ENCODE measurements at regions not wholly inside any gene's neighbourhood (a gene's known extent, or its start where the extent isn't known, plus 50 kb on each side); places are given as distances from the start of the nearest gene placed in this dataset.

- Mint-ChIP-seq H3K9me3 (ENCODE audit: unreplicated experiment) (no peaks in the 10 kb centered on the region), H3K27me3 (ENCODE audit: unreplicated experiment) (no peaks in the 10 kb centered on the region), H3K4me3 (ENCODE audit: unreplicated experiment) (no peak overlapping the region), H3K4me1 (ENCODE audit: unreplicated experiment) (no peaks in the 10 kb centered on the region), H3K36me3 (ENCODE audit: low read depth, unreplicated experiment) (no peaks in the 10 kb centered on the region), H3K27ac (ENCODE audit: unreplicated experiment) (no peak overlapping the region)
- no peak for TF ChIP-seq CTCF (IDR thresholded peaks at IDR 0.05; ENCODE audit: unreplicated experiment)
- no peak for DNase-seq (ENCODE audit: low spot score)
Measured at GRCh38 chr11:109806205-109806604, 287.0 kb upstream of the ZC3H12C start.

DNA sequence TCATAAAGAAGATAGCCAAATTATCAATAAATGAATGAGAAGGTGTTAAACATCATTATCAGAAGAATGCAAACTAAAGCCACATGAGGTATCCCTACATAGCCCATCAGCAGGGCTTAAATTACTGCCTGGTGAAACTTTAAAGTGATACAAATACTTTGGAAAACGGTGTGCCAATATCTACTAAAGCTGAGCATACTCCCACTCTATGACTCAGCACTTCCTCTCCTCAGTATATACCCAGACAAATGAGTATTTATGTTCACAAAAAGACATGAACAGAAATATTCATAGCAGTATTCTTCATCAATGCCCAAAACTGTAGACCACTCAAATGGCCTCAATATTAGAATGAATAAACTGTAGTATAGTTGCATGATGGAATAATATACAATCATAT, 284.6 kb upstream of the ZC3H12C start:
- TF ChIP-seq CTCF (IDR thresholded peaks at IDR 0.05; ENCODE audit: unreplicated experiment), result no peak
- no peaks in the 10 kb centered on the region for H3K4me1 Mint-ChIP-seq (ENCODE audit: unreplicated experiment)
- no peak for DNase-seq (ENCODE audit: low spot score)
- H3K27ac Mint-ChIP-seq (ENCODE audit: unreplicated experiment), result no peak overlapping the region
- H3K36me3 Mint-ChIP-seq (ENCODE audit: low read depth, unreplicated experiment), result no peaks in the 10 kb centered on the region
- no peaks in the 10 kb centered on the region for H3K9me3 Mint-ChIP-seq (ENCODE audit: unreplicated experiment)
- no peaks in the 10 kb centered on the region for H3K27me3 Mint-ChIP-seq (ENCODE audit: unreplicated experiment)
- H3K4me3 Mint-ChIP-seq (ENCODE audit: unreplicated experiment), result no peak overlapping the region

DNA sequence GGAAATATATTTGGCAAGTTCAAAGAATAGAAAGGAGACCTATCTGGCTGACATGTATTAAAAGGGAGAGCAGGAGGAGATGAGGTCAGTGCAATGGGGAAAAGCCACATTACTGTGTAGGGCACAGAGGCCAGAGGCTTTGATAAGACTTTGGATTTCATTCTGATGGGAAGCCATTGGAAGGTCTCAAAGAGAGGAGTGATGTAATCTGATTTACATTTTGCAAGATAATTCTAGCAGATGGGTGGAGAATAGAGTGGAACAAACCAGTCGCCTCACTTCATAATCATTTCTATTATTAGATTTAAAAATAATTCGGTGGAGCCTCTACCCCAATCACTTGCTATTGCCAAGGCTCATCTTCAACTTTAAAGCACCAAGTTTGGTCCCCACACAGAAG, 278.4 kb upstream of the ZC3H12C start:
- no peak for TF ChIP-seq CTCF (IDR thresholded peaks at IDR 0.05; ENCODE audit: unreplicated experiment)
- no peak for DNase-seq (ENCODE audit: low spot score)
- Mint-ChIP-seq H3K36me3 (ENCODE audit: low read depth, unreplicated experiment) (no peaks in the 10 kb centered on the region), H3K4me1 (ENCODE audit: unreplicated experiment) (peaks cover 5% of the 10 kb centered on the region), H3K4me3 (ENCODE audit: unreplicated experiment) (no peak overlapping the region), H3K27ac (ENCODE audit: unreplicated experiment) (no peak overlapping the region), H3K9me3 (ENCODE audit: unreplicated experiment) (no peaks in the 10 kb centered on the region), H3K27me3 (ENCODE audit: unreplicated experiment) (no peaks in the 10 kb centered on the region)

- Mint-ChIP-seq H3K36me3 (ENCODE audit: low read depth, unreplicated experiment) (no peaks in the 10 kb centered on the region), H3K9me3 (ENCODE audit: unreplicated experiment) (no peaks in the 10 kb centered on the region), H3K27me3 (ENCODE audit: unreplicated experiment) (no peaks in the 10 kb centered on the region), H3K4me3 (ENCODE audit: unreplicated experiment) (no peak overlapping the region), H3K27ac (ENCODE audit: unreplicated experiment) (no peak overlapping the region), H3K4me1 (ENCODE audit: unreplicated experiment) (peaks cover 5% of the 10 kb centered on the region)
- no peak for DNase-seq (ENCODE audit: low spot score)
- TF ChIP-seq CTCF (IDR thresholded peaks at IDR 0.05; ENCODE audit: unreplicated experiment), result no peak
Measured at GRCh38 chr11:109815500-109816150, 277.6 kb upstream of the ZC3H12C start.

GRCh38 chr11:109818290-109818689, 274.9 kb upstream of the ZC3H12C start:
- no peak for DNase-seq (ENCODE audit: low spot score)
- Mint-ChIP-seq H3K27ac (ENCODE audit: unreplicated experiment) (no peak overlapping the region), H3K9me3 (ENCODE audit: unreplicated experiment) (no peaks in the 10 kb centered on the region), H3K4me3 (ENCODE audit: unreplicated experiment) (no peak overlapping the region), H3K27me3 (ENCODE audit: unreplicated experiment) (no peaks in the 10 kb centered on the region), H3K36me3 (ENCODE audit: low read depth, unreplicated experiment) (no peaks in the 10 kb centered on the region), H3K4me1 (ENCODE audit: unreplicated experiment) (peaks cover 5% of the 10 kb centered on the region)
- no peak for TF ChIP-seq CTCF (IDR thresholded peaks at IDR 0.05; ENCODE audit: unreplicated experiment)
